ENCODE measurements at regions not wholly inside any gene's neighbourhood (a gene's known extent, or its start where the extent isn't known, plus 50 kb on each side); places are given as distances from the start of the nearest gene placed in this dataset.
"Not testable (repeated sequence)": the region's sequence is repeated elsewhere in the genome, so short reads cannot be mapped to it uniquely, and the experiment has no call there.

- DNase-seq (ENCODE audit: low read depth in 3 of 3, low spot score in 2 of 3): no peak
Measured at GRCh38 chr6:44001318-44002066, 125.8 kb downstream of the MRPL14 start.

- DNase-seq (ENCODE audit: low read depth in 3 of 3, low spot score in 2 of 3): no peak
Measured at GRCh38 chr6:44000164-44000842, 126.9 kb downstream of the MRPL14 start.

- DNase-seq (ENCODE audit: low read depth in 3 of 3, low spot score in 2 of 3): no peak
Measured at GRCh38 chr6:43999628-44000027, 127.6 kb downstream of the MRPL14 start.

GRCh38 chr6:43998592-43999243, 128.5 kb downstream of the MRPL14 start:
- not testable (repeated sequence) for DNase-seq (ENCODE audit: low read depth in 3 of 3, low spot score in 2 of 3)

- not testable (repeated sequence) for DNase-seq (ENCODE audit: low read depth in 3 of 3, low spot score in 2 of 3)
Measured at GRCh38 chr6:43997990-43998585, 129.2 kb downstream of the MRPL14 start.

GRCh38 chr6:43997345-43997677, 129.9 kb downstream of the MRPL14 start:
- DNase-seq (ENCODE audit: low read depth in 3 of 3, low spot score in 2 of 3): no peak

GRCh38 chr6:43996618-43997344, 130.5 kb downstream of the MRPL14 start:
- DNase-seq (ENCODE audit: low read depth in 3 of 3, low spot score in 2 of 3): no peak

- no peak for DNase-seq (ENCODE audit: low read depth in 3 of 3, low spot score in 2 of 3)
Measured at GRCh38 chr6:43995137-43995536, 132.1 kb downstream of the MRPL14 start.

- DNase-seq (ENCODE audit: low read depth in 3 of 3, low spot score in 2 of 3): no peak
Measured at GRCh38 chr6:43993881-43994523, 133.2 kb downstream of the MRPL14 start.

GRCh38 chr6:43992783-43993644, 134.2 kb downstream of the MRPL14 start:
- DNase-seq (ENCODE audit: low read depth in 3 of 3, low spot score in 2 of 3): no peak

- DNase-seq (ENCODE audit: low read depth in 3 of 3, low spot score in 2 of 3): no peak
Measured at GRCh38 chr6:43992126-43992663, 135.1 kb downstream of the MRPL14 start.

- DNase-seq (ENCODE audit: low read depth in 3 of 3, low spot score in 2 of 3): no peak
Measured at GRCh38 chr6:43990627-43991619, 136.3 kb downstream of the MRPL14 start.

GRCh38 chr6:43990275-43990626, 137.0 kb downstream of the MRPL14 start:
- DNase-seq (ENCODE audit: low read depth in 3 of 3, low spot score in 2 of 3): no peak

GRCh38 chr6:43989581-43990146, 137.6 kb downstream of the MRPL14 start:
- no peak for DNase-seq (ENCODE audit: low read depth in 3 of 3, low spot score in 2 of 3)

GRCh38 chr6:43988801-43989200, 138.5 kb downstream of the MRPL14 start:
- DNase-seq (ENCODE audit: low read depth in 3 of 3, low spot score in 2 of 3): no peak

- DNase-seq (ENCODE audit: low read depth in 3 of 3, low spot score in 2 of 3): no peak
Measured at GRCh38 chr6:43987838-43988439, 139.3 kb downstream of the MRPL14 start.

- DNase-seq (ENCODE audit: low read depth in 3 of 3, low spot score in 2 of 3): no peak
Measured at GRCh38 chr6:43986177-43986825, 141.0 kb downstream of the MRPL14 start.

All from right renal cortex interstitium (tissue), 3 donors.